GM21576 (cell line): ENCODE measurements at regions not wholly inside any gene's neighbourhood (a gene's known extent, or its start where the extent isn't known, plus 50 kb on each side); places are given as distances from the start of the nearest gene placed in this dataset.
A peak's percentile ranks its signal among the peaks of the same experiment; 100 is the strongest.

Experiments used
- ATAC-seq: cut with Tn5 transposase; IDR thresholded peaks from one replicate; pipeline ENCODE4 v1.9.1; 2021; ENCODE audit warnings: mild to moderate bottlenecking, moderate library complexity; ENCODE audit not compliant: unreplicated experiment

DNA sequence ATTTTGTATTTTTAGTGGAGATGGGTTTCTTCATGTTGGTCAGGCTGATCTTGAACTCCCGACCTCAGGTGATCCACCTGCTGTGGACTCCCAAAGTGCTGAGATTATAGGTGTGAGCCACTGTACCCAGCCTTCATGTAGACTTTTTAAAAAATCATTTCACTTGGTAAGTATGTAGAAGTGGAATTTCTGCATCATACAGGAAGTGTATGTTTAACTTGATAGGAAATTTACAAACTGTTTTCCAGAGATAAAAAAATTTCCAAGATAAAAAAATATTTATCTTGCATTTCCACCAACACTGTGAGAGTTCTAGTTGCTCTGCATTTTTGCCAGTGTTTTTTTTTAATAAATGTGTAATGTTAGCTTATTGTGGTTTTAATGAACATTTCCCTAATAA, 155.8 kb downstream of the ZNF608 start:
- ATAC-seq, result no peak

- ATAC-seq, result no peak
Measured at GRCh38 chr5:124587280-124587679, 159.2 kb downstream of the ZNF608 start.

DNA sequence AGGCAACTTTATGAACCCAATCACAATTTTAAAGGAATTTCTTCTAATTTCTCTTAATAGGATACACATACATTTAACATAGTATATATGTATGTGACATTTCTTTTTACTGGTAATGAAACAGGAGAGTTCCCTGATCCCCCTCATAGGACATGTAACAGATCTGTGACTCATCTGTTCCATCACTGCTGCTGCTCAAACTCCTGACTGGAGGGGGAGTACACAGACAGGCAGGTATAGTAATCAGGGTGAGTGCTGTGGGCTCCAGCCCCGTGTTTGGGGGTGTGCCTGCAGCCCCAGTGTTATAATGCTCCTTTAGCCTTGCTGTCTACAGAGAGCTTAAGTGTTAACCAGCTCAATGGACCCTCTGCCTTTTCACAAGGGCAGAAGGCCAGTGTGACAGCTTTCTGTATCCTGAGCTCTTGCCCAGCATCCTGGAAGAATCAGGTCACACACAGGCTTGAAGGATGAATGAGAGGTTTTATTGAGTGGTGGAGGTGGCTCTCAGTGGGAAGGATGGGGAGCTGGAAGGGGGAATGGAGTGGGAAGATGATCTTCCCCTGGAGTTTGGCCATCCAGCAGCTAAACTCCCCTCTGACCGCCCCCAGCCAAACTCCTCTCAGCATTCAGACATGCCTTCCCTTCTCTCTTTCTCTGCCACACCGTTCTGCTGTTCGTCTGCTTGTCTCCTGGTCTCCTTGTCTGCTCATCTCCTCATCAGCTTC, 161.3 kb downstream of the ZNF608 start:
- no peak for ATAC-seq

DNA sequence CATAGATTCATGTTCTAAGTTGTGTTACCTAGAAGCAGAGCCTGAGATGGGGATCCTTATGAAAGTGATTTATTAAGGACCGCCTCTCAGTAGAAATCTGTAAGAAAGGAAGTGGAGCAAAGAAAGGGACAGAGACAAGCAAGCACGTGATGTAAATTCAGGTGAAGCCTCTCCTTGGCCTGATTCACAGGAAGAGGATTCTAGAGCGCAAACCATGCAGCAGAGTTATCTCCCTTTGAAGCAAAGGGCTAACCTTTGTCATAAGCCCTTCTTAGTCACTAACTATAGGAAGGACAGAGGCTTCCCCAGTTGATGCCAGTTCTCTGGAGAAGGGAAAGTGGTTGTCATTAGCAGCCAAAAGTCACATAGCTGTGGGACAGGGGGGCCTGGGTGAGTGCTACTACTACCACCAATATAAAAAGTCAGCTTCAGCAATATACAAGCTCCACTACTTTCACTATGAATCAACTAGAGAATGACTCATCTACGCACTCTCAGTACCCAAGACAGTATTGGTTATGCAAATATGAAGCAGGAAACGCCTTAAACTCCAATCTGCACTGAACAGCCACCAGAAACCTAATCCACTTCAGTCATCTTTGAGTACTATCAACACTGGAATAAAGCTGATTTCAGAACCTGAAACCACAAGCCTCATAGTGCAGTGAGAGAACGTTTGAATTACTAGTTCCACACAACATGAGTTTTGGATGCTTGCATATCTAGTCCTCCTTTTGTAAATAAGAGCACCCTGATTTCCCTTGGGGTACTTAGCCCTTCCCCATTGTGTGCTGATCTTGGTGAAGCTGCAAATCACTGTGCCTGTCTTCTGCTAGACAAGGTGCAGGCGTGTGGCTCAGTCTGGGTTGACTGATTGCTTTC, 162.7 kb downstream of the ZNF608 start:
- peak; percentile 99 for ATAC-seq

- no peak for ATAC-seq
Measured at GRCh38 chr5:124582561-124582840, 163.9 kb downstream of the ZNF608 start.

DNA sequence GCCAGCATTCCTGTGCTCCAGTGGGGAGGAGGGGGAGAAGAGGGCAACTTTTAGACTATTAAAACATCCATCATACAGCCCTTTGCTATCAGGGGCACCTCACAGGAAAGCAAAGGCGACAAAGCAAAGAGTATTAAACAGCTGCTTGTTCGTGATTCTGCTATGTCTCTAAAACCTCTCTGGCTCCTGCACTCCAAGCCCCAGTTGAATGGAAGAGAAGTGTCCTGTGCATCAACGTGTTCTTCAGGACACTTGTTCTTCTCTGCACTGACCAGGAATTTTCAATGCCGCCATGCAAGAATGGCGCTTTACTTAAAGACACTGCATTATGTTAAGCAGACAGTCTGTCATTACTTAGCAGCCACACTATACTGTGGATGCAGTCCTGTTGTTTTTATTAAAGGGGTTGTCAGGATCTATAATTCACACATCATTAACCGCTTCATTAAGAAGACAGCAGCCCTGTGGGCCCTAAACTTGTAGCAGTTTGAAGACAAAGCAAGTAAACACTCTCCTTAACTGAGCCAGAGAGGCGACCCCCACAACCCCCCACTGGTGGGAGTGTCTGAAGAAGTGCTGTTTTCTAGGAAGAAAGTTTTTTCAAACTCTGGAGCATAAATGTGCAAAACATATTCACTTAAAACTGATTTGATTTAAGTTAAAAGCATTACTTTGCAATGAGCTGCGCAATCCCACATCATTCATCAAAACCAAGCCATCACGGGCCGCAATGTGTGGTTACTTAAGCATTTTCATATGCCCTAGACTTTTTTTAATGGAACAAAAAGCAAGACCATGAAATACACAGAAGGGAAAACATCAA, 164.5 kb downstream of the ZNF608 start:
- ATAC-seq, result no peak

DNA sequence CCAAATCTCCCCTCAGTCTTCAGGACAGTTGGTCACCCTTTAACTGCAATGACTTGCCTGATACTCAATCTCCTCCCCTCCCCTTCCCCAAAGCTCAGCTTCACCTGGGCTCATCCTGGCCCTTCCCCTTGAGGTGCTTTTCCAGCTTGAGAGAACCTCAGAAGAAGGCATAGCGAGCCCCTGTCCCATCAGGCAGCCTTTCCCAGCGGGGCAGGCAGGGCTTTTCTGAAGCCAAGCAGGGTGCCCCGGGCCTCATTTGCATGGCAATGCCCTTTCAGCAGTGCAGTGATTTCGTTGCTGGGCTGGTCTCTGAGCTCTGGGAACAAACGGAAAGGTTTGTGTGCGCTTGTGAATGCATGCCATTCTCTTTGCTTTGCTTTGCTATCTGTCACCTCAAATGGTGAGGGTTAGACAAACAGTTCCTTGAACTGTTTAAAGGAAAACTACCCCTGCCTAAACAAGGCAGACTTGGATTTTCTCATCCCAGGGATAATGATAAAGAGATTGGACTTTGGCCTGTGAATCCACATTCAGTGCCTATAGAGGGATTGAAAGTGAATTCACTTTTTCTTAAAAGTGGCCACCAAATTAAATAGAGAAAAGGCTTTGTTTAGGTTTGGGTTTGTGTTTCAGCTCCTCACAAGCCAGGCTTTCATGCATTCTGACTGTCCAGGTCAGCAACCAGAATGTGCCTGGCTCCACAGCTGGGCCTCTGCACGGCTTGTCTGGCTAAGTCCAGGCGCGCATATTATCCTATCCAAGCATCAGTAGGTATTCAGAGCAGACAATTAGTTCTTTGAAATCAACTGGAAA, 165.3 kb downstream of the ZNF608 start:
- no peak for ATAC-seq

- no peak for ATAC-seq
Measured at GRCh38 chr5:124580512-124580911, 165.9 kb downstream of the ZNF608 start.

- peak; percentile 93 for ATAC-seq
Measured at GRCh38 chr5:124576848-124577409, 169.5 kb downstream of the ZNF608 start.

- ATAC-seq, result no peak
Measured at GRCh38 chr5:124575725-124576124, 170.7 kb downstream of the ZNF608 start.

DNA sequence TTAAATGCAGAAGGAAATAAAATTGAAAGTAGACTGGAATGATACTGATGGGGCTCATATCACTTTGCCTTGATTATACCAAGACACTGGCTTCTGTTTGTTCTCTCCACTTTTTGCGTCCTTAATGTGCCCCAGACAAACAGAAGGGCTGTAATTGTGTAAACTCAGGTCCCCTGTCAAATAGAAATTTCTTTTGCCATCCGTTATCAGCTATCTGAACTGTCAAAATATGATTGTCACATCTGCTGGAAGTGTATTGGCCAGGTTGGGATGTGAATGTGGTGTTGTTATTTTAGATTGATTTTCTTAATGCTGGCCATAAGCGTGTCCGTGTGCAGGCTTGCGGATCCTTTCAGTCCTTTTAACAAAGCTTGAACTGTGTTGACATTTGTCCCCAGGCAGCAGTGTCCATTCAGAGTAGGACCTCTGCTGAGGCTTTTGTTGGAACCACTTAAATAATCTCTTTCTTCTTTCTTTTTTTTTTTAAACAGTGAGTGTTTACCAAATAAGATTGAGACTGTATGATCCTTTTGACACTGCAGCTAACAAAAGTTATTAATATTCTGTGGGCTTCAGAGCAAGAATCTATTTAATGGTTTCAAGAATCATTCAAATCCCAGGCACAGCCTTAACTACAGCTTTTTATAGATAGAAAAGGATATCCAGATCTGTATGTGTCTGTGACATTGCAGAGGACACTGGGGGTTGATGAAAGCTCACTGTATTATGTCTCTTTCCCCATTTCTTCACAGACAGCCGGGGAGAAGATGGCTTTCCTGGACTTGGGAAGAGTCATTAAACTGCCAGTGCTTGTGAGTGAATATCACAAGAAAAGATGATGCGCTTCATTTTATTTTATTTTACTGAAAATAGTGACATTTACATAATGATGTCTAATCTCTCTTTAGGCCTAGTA, 171.7 kb downstream of the ZNF608 start:
- ATAC-seq, result no peak

DNA sequence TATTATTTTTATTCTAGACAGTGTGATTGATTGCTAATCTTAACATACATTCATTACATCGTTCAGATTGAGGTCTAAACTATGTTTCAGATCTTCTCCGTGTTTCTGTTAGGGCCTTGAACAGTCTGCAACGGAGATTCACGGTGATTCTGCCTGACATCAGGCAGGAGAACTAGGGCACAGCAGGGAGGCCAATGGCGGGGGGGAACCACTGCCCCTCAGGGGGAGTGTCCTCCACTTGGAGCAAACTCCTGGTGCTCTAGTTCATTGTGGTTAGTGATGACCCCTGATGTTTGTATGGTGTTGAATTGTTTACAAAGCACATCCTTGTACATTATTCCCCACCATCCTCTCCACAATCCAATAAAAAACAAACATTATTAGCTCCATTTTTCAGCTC, 173.5 kb downstream of the ZNF608 start:
- ATAC-seq, result no peak

DNA sequence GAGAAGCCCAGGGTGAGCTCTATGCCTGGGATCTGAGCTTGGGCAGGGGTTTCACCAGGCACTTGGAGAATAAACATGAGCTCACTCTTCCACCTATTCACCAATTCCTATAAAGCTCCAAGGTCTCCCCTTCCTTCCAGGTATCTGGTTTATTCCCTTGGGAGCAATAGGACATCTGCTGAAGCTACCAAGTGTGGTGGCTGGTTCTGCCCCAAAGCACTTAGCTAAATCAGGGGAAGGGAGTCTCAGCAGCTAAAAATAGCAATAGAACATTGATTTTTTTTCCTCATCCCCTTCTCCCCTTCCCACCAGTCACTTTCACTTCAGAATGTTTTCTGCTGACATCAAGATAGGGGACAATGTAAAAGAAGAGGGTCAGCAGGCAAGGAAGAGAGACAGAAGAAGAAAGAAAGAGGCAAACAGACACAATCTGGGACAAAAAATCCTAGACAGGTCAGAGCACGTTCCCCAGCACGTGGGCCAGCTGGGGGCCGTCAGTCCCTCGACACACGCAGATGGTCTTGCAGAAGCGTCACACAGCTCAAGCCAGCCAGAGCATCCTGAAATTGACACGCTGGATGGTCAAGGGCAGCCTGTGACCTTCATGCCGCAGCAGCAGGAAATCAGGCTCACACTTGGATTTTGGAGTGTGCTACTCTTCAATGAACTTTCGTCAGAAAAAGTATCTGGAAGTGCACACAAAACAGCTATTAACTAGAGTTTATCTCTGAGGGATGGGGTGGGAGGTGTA, 176.0 kb downstream of the ZNF608 start:
- no peak for ATAC-seq

- ATAC-seq, result no peak
Measured at GRCh38 chr5:124566875-124567450, 179.5 kb downstream of the ZNF608 start.

- ATAC-seq, result no peak
Measured at GRCh38 chr5:124561451-124561850, 185.0 kb downstream of the ZNF608 start.

- ATAC-seq, result no peak
Measured at GRCh38 chr5:124560370-124560769, 186.1 kb downstream of the ZNF608 start.

GRCh38 chr5:124557761-124558160, 188.7 kb downstream of the ZNF608 start:
- ATAC-seq, result no peak
